ENCODE measurements at regions not wholly inside any gene's neighbourhood (a gene's known extent, or its start where the extent isn't known, plus 50 kb on each side); places are given as distances from the start of the nearest gene placed in this dataset.

GRCh38 chr5:91224456-91224855, 158.7 kb downstream of the ARRDC3 start:
- TF ChIP-seq, protein P1, sequence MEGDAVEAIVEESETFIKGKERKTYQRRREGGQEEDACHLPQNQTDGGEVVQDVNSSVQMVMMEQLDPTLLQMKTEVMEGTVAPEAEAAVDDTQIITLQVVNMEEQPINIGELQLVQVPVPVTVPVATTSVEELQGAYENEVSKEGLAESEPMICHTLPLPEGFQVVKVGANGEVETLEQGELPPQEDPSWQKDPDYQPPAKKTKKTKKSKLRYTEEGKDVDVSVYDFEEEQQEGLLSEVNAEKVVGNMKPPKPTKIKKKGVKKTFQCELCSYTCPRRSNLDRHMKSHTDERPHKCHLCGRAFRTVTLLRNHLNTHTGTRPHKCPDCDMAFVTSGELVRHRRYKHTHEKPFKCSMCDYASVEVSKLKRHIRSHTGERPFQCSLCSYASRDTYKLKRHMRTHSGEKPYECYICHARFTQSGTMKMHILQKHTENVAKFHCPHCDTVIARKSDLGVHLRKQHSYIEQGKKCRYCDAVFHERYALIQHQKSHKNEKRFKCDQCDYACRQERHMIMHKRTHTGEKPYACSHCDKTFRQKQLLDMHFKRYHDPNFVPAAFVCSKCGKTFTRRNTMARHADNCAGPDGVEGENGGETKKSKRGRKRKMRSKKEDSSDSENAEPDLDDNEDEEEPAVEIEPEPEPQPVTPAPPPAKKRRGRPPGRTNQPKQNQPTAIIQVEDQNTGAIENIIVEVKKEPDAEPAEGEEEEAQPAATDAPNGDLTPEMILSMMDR (IDR thresholded peaks at IDR 0.05; ENCODE audit: unreplicated experiment) = no peak
- Mint-ChIP-seq H3K36me3 (no peaks in the 10 kb centered on the region), H3K4me1 (peaks cover under 1% of the 10 kb centered on the region), H3K27me3 (ENCODE audit: low read depth) (no peaks in the 10 kb centered on the region), H3K27ac (no peak overlapping the region), H3K4me3 (no peak overlapping the region), H3K9me3 (peaks cover 6% of the 10 kb centered on the region)
- no peak for DNase-seq (ENCODE audit: low spot score in 2 of 2, unreplicated experiment in 2 of 2)

GRCh38 chr5:91223886-91224285, 159.2 kb downstream of the ARRDC3 start:
- Mint-ChIP-seq H3K27ac (no peak overlapping the region), H3K36me3 (no peaks in the 10 kb centered on the region), H3K27me3 (ENCODE audit: low read depth) (no peaks in the 10 kb centered on the region), H3K4me3 (no peak overlapping the region), H3K9me3 (peaks cover under 1% of the 10 kb centered on the region), H3K4me1 (peaks cover 7% of the 10 kb centered on the region)
- TF ChIP-seq, protein P1 (IDR thresholded peaks at IDR 0.05; ENCODE audit: unreplicated experiment) = no peak
- DNase-seq (ENCODE audit: low spot score in 2 of 2, unreplicated experiment in 2 of 2) = no peak

GRCh38 chr5:91222482-91222881, 160.6 kb downstream of the ARRDC3 start:
- Mint-ChIP-seq H3K27me3 (ENCODE audit: low read depth) (no peaks in the 10 kb centered on the region), H3K27ac (no peak overlapping the region), H3K9me3 (no peaks in the 10 kb centered on the region), H3K4me1 (peaks cover 8% of the 10 kb centered on the region), H3K4me3 (no peak overlapping the region), H3K36me3 (no peaks in the 10 kb centered on the region)
- DNase-seq (ENCODE audit: low spot score in 2 of 2, unreplicated experiment in 2 of 2) = no peak
- TF ChIP-seq, protein P1 (IDR thresholded peaks at IDR 0.05; ENCODE audit: unreplicated experiment) = no peak

GRCh38 chr5:91221917-91222316, 161.2 kb downstream of the ARRDC3 start:
- Mint-ChIP-seq H3K4me1 (peaks cover 8% of the 10 kb centered on the region), H3K9me3 (no peaks in the 10 kb centered on the region), H3K27me3 (ENCODE audit: low read depth) (no peaks in the 10 kb centered on the region), H3K4me3 (no peak overlapping the region), H3K27ac (no peak overlapping the region), H3K36me3 (no peaks in the 10 kb centered on the region)
- TF ChIP-seq, protein P1 (IDR thresholded peaks at IDR 0.05; ENCODE audit: unreplicated experiment) = no peak
- DNase-seq (ENCODE audit: low spot score in 2 of 2, unreplicated experiment in 2 of 2) = no peak

GRCh38 chr5:91219803-91220371, 163.2 kb downstream of the ARRDC3 start:
- H3K4me1 Mint-ChIP-seq = peaks cover 8% of the 10 kb centered on the region
- DNase-seq (ENCODE audit: low spot score in 2 of 2, unreplicated experiment in 2 of 2) = no peak
- H3K9me3 Mint-ChIP-seq = no peaks in the 10 kb centered on the region
- H3K36me3 Mint-ChIP-seq = no peaks in the 10 kb centered on the region
- TF ChIP-seq, protein P1 (IDR thresholded peaks at IDR 0.05; ENCODE audit: unreplicated experiment) = no peak
- H3K27ac Mint-ChIP-seq = no peak overlapping the region
- H3K27me3 Mint-ChIP-seq (ENCODE audit: low read depth) = no peaks in the 10 kb centered on the region
- H3K4me3 Mint-ChIP-seq = no peak overlapping the region

All from mesothelial cell of epicardium (in vitro differentiated cells).